ENCODE measurements at regions not wholly inside any gene's neighbourhood (a gene's known extent, or its start where the extent isn't known, plus 50 kb on each side); places are given as distances from the start of the nearest gene placed in this dataset.
"Not testable (repeated sequence)": the region's sequence is repeated elsewhere in the genome, so short reads cannot be mapped to it uniquely, and the experiment has no call there.

GRCh38 chr20:47927944-47928343 lies 142.7 kb upstream of the SULF2 start:
- no peak for TF ChIP-seq CTCF (IDR thresholded peaks at IDR 0.05; ENCODE audit: unreplicated experiment)
- no peak overlapping the region for H3K4me3 Mint-ChIP-seq (ENCODE audit: low read depth)
- H3K27ac Mint-ChIP-seq, result no peak overlapping the region
- no peak for DNase-seq (ENCODE audit: low spot score, unreplicated experiment)
- no peaks in the 10 kb centered on the region for H3K36me3 Mint-ChIP-seq (ENCODE audit: insufficient read depth)
- no peaks in the 10 kb centered on the region for H3K4me1 Mint-ChIP-seq (ENCODE audit: low read depth)
- H3K27me3 Mint-ChIP-seq, result peaks cover 7% of the 10 kb centered on the region
- peaks cover 8% of the 10 kb centered on the region for H3K9me3 Mint-ChIP-seq (ENCODE audit: low read depth)

- TF ChIP-seq CTCF (IDR thresholded peaks at IDR 0.05; ENCODE audit: unreplicated experiment), result no peak
- Mint-ChIP-seq H3K4me1 (ENCODE audit: low read depth) (no peaks in the 10 kb centered on the region), H3K36me3 (ENCODE audit: insufficient read depth) (no peaks in the 10 kb centered on the region), H3K4me3 (ENCODE audit: low read depth) (no peak overlapping the region), H3K9me3 (ENCODE audit: low read depth) (peaks cover 8% of the 10 kb centered on the region), H3K27ac (no peak overlapping the region), H3K27me3 (peaks cover 7% of the 10 kb centered on the region)
- no peak for DNase-seq (ENCODE audit: low spot score, unreplicated experiment)
These were observed 142.1 kb upstream of the SULF2 start for GRCh38 chr20:47927385-47927851.

GRCh38 chr20:47926731-47927130 lies 141.4 kb upstream of the SULF2 start:
- TF ChIP-seq CTCF (IDR thresholded peaks at IDR 0.05; ENCODE audit: unreplicated experiment), result no peak
- Mint-ChIP-seq H3K4me3 (ENCODE audit: low read depth) (no peak overlapping the region), H3K27ac (no peak overlapping the region), H3K36me3 (ENCODE audit: insufficient read depth) (no peaks in the 10 kb centered on the region), H3K4me1 (ENCODE audit: low read depth) (peaks cover 3% of the 10 kb centered on the region), H3K27me3 (peaks cover 7% of the 10 kb centered on the region), H3K9me3 (ENCODE audit: low read depth) (peaks cover 8% of the 10 kb centered on the region)
- DNase-seq (ENCODE audit: low spot score, unreplicated experiment), result no peak

GRCh38 chr20:47925593-47925992 lies 140.3 kb upstream of the SULF2 start:
- Mint-ChIP-seq H3K9me3 (ENCODE audit: low read depth) (peaks cover 8% of the 10 kb centered on the region), H3K36me3 (ENCODE audit: insufficient read depth) (no peaks in the 10 kb centered on the region), H3K4me1 (ENCODE audit: low read depth) (peaks cover 6% of the 10 kb centered on the region), H3K27me3 (peaks cover 7% of the 10 kb centered on the region), H3K27ac (no peak overlapping the region), H3K4me3 (ENCODE audit: low read depth) (no peak overlapping the region)
- DNase-seq (ENCODE audit: low spot score, unreplicated experiment), result no peak
- no peak for TF ChIP-seq CTCF (IDR thresholded peaks at IDR 0.05; ENCODE audit: unreplicated experiment)

GRCh38 chr20:47922269-47922668 lies 137.0 kb upstream of the SULF2 start:
- peaks cover 6% of the 10 kb centered on the region for H3K4me1 Mint-ChIP-seq (ENCODE audit: low read depth)

GRCh38 chr20:47921829-47922228 lies 136.5 kb upstream of the SULF2 start:
- not testable (repeated sequence) for H3K4me3 Mint-ChIP-seq (ENCODE audit: low read depth); H3K27me3 Mint-ChIP-seq; H3K36me3 Mint-ChIP-seq (ENCODE audit: insufficient read depth); H3K27ac Mint-ChIP-seq; H3K4me1 Mint-ChIP-seq (ENCODE audit: low read depth); DNase-seq (ENCODE audit: low spot score, unreplicated experiment)
- H3K9me3 Mint-ChIP-seq (ENCODE audit: low read depth), result peaks cover 24% of the 10 kb centered on the region

More at GRCh38 chr20:47922269-47922668, 137.0 kb upstream of the SULF2 start:
- no peak overlapping the region for H3K4me3 Mint-ChIP-seq (ENCODE audit: low read depth)
- no peak for DNase-seq (ENCODE audit: low spot score, unreplicated experiment)
- H3K9me3 Mint-ChIP-seq (ENCODE audit: low read depth), result peaks cover 20% of the 10 kb centered on the region
- H3K27me3 Mint-ChIP-seq, result peaks cover 7% of the 10 kb centered on the region
- no peak for TF ChIP-seq CTCF (IDR thresholded peaks at IDR 0.05; ENCODE audit: unreplicated experiment)
- H3K36me3 Mint-ChIP-seq (ENCODE audit: insufficient read depth), result peaks cover 4% of the 10 kb centered on the region
- H3K27ac Mint-ChIP-seq, result no peak overlapping the region

Data from progenitor cell of endocrine pancreas (in vitro differentiated cells).